IPS DF 19.7 (cell line): ENCODE measurements at regions not wholly inside any gene's neighbourhood (a gene's known extent, or its start where the extent isn't known, plus 50 kb on each side); places are given as distances from the start of the nearest gene placed in this dataset.
"Not testable (repeated sequence)": the region's sequence is repeated elsewhere in the genome, so short reads cannot be mapped to it uniquely, and the experiment has no call there.

Experiments used
- DNase-seq: peaks from one replicate; pipeline ENCODE4 v3.0.0-alpha.2; 2013; ENCODE audit warnings: low read depth, low spot score

DNA sequence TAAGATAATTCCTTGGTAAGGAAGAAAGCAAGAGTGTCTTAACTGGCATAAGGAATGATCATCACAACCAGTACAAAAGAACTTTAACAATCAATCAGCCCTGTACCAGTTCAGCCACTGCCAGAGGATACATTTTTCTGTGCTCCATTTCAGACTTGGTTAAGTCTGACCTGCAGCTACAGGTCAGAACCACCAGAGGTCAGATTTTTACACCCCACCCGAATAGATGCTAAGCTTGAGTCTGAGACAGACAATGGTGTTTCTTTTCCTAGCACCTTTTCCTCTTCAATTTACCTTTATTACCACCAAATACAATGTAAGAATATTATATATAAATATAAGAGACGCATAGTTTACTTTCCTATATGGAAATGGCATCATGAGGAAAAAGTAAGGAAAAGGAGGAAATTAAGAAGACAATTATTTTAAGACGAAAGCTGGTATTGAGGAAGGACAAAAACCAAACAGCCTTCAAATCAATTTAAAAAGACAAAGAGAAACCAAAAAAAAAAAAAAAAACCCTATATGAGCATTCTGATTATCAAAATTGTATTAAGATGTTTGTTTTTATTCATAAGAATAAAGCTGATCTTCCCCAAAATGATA lies 215.3 kb upstream of the TTC29 start:
- DNase-seq: no peak

GRCh38 chr4:147163311-147163710 lies 217.6 kb upstream of the TTC29 start:
- DNase-seq: no peak

GRCh38 chr4:147168200-147168599 lies 222.5 kb upstream of the TTC29 start:
- DNase-seq: not testable (repeated sequence)

DNA sequence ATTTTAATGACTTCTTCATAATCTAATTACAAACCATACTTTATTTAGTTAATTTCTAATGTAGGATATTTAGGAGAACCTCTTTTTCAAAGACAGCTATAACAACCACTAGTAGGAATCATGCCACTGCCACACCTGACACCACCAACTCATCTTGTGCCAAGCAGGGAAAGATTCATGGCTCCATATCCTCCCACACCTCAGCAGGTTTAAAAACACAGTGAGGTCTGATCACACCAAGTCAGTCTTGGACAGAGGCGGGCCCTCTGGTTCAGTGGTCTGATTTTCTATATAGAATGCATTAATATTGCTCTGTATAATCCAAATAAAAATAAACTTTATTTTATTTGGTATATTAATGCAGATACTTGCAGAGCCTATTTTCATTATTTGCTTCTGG lies 227.7 kb upstream of the TTC29 start:
- DNase-seq: no peak

GRCh38 chr4:147173797-147174432 lies 228.3 kb upstream of the TTC29 start:
- no peak for DNase-seq

GRCh38 chr4:147174591-147174990 lies 228.9 kb upstream of the TTC29 start:
- DNase-seq: no peak

- no peak for DNase-seq
Measured at GRCh38 chr4:147175460-147176025, 229.9 kb upstream of the TTC29 start.

DNA sequence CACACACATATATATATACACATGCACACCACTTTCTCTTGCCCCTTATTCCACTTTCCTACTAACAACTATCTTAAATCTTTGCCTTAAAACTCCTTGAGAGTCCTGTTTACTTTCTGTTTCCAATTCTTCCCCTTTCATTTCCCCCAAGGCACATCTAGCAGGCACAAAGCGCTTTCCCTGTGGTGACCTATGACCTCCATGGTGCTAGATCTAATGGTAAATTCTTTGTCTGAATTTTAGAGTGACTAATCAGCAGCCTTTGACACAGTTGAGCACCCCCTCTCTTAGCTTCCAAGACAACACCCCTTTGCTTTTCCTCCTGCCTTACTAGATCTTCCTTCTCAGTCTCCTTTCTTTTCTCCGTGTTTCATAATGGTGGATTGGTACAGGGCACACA lies 236.4 kb upstream of the TTC29 start:
- DNase-seq: no peak

- no peak for DNase-seq
Measured at GRCh38 chr4:147192679-147193078, 247.0 kb upstream of the TTC29 start.

- DNase-seq: no peak
Measured at GRCh38 chr4:147194114-147194513, 248.4 kb upstream of the TTC29 start.

DNA sequence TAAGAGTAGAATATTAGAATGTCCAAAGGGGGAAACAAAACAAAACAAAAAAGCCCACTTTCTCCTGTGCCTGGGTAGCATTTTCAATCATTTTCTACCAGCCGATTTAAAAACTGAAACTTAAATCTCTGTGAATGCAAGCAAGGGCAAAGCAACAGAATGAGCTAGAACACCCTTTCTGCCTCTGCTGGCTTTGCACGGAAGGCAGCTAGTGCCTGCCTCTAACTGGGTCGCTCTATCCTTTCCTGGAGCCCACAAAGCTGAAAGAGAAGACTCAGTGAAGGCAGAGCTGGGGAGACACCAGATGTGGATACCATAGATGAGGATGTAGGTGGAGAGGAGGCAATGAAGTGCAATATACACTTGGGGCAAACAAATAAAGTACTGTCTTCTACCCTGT lies 248.9 kb upstream of the TTC29 start:
- no peak for DNase-seq

GRCh38 chr4:147195386-147195785 lies 249.7 kb upstream of the TTC29 start:
- no peak for DNase-seq

DNA sequence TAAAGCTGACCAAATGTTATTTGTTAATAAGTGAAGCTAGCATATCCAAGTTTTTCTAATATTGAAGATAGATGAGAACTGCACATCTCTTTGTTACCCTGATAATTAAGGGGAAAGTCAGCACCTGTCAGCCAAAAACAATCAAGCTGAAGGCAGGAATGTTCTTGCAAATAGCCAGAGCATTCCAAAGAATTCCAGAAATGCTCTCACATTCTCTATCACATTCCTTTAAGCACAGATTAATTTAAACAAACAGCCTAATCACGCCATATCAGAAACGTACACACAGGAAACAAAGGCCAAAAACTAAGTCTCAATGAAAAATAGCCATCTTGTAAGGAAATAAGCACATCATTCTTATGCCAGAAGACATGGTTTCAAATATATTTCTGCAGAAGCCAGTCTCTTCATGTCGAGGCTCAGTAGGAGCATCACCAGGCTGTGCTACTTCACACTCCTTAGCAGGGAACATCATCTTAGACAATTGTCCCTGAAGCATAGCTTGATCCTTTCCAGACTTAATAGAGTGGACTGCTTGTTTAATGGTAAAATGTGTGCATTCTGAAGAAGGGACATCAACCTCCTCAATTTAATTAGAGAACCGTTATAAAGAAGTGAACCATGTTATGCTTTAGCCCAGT lies 252.9 kb upstream of the TTC29 start:
- peak; percentile 7 for DNase-seq

GRCh38 chr4:147201016-147201415 lies 255.4 kb upstream of the TTC29 start:
- DNase-seq: no peak

- no peak for DNase-seq
Measured at GRCh38 chr4:147206807-147207206, 261.1 kb upstream of the TTC29 start.

- DNase-seq: no peak
Measured at GRCh38 chr4:147207911-147208310, 262.2 kb upstream of the TTC29 start.

- no peak for DNase-seq
Measured at GRCh38 chr4:147217655-147218054, 263.2 kb upstream of the EDNRA start.

GRCh38 chr4:147219145-147219544 lies 261.8 kb upstream of the EDNRA start:
- no peak for DNase-seq

DNA sequence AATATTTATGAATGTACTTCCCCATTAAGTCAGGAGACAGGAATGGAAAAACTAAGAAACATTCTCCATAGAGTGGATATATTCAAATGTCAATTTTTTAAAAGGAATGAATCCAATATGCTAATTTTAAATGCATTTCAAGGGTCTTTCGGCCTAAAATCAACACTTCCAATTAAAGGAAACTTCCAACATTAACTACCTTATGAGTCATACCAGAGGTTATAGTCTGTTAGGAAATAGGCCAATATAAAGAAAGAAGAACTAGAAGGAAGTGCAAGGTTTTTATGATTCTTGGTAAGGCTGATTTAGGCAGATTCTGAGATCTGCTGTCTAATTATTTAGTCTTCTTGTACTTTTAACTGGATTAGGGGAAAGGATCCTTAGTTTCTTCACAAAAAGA lies 260.1 kb upstream of the EDNRA start:
- DNase-seq: no peak

DNA sequence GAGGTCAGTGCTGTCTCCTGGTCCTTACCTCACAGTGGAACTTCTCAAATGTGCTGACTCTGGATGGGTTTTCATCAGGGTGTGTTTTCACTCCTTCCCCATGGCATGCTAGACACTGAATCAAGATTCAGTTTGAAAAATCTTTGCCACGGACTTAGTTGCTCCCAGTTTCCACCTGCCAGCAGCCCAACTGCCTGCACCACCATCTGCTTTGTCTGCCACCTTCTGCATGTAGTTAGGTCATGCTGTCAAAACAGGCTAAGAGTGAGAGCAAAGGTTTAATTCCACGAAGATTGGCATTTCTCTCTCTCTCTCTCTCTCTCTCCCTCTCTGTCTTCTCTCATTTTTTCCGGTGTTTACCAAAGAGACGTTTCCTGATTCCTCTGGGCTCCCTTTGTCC lies 258.0 kb upstream of the EDNRA start:
- no peak for DNase-seq

DNA sequence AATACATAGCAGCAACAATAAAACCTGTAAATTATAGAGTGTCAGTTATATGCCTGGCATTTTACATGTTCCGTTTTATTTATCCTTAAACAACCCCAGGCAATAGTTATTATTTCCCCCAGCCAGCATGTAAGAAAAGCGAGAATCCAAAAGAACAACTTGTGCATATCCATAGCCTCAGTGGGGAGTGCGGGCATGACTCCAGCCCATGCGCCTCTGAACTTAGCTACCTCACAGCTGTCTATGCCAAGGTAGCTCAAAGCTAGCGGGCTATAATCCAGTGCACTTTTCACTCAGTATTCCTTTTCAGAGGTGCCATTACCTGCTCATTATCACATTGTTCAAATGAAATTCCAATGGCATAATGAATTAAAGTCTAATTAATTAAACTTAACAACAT lies 257.3 kb upstream of the EDNRA start:
- DNase-seq: no peak

GRCh38 chr4:147236806-147237205 lies 244.1 kb upstream of the EDNRA start:
- DNase-seq: no peak

GRCh38 chr4:147244786-147245185 lies 236.1 kb upstream of the EDNRA start:
- DNase-seq: no peak
